ENCODE measurements at regions not wholly inside any gene's neighbourhood (a gene's known extent, or its start where the extent isn't known, plus 50 kb on each side); places are given as distances from the start of the nearest gene placed in this dataset.

- no peak for DNase-seq (ENCODE audit: extremely low read depth, low read depth)
- no peak for TF ChIP-seq CTCF (IDR thresholded peaks at IDR 0.05; ENCODE audit: low read depth, low read length, missing control alignments)
- H3K4me3 ChIP-seq (replicated peaks; ENCODE audit: low read depth, low read length) = no peak overlapping the region
Measured at GRCh38 chr2:128636802-128637147, 318.1 kb upstream of the HS6ST1 start.

GRCh38 chr2:128637481-128638155 is 318.9 kb upstream of the HS6ST1 start:
- TF ChIP-seq CTCF (IDR thresholded peaks at IDR 0.05; ENCODE audit: low read depth, low read length, missing control alignments) = no peak
- DNase-seq (ENCODE audit: extremely low read depth, low read depth) = no peak
- H3K4me3 ChIP-seq (replicated peaks; ENCODE audit: low read depth, low read length) = no peak overlapping the region

GRCh38 chr2:128638341-128639119 is 319.9 kb upstream of the HS6ST1 start:
- DNase-seq (ENCODE audit: extremely low read depth, low read depth) = no peak
- H3K4me3 ChIP-seq (replicated peaks; ENCODE audit: low read depth, low read length) = no peak overlapping the region

GRCh38 chr2:128639120-128639477 is 320.4 kb upstream of the HS6ST1 start:
- DNase-seq (ENCODE audit: extremely low read depth, low read depth) = no peak
- H3K4me3 ChIP-seq (replicated peaks; ENCODE audit: low read depth, low read length) = no peak overlapping the region

More at GRCh38 chr2:128638341-128639119, 319.9 kb upstream of the HS6ST1 start:
- no peak for TF ChIP-seq CTCF (IDR thresholded peaks at IDR 0.05; ENCODE audit: low read depth, low read length, missing control alignments)

GRCh38 chr2:128639693-128640092 is 321.0 kb upstream of the HS6ST1 start:
- no peak for TF ChIP-seq CTCF (IDR thresholded peaks at IDR 0.05; ENCODE audit: low read depth, low read length, missing control alignments)
- no peak for DNase-seq (ENCODE audit: extremely low read depth, low read depth)
- H3K4me3 ChIP-seq (replicated peaks; ENCODE audit: low read depth, low read length) = no peak overlapping the region

More at GRCh38 chr2:128639120-128639477, 320.4 kb upstream of the HS6ST1 start:
- no peak for TF ChIP-seq CTCF (IDR thresholded peaks at IDR 0.05; ENCODE audit: low read depth, low read length, missing control alignments)

- no peak overlapping the region for H3K4me3 ChIP-seq (replicated peaks; ENCODE audit: low read depth, low read length)
- TF ChIP-seq CTCF (IDR thresholded peaks at IDR 0.05; ENCODE audit: low read depth, low read length, missing control alignments) = no peak
- no peak for DNase-seq (ENCODE audit: extremely low read depth, low read depth)
Measured at GRCh38 chr2:128640166-128640844, 321.6 kb upstream of the HS6ST1 start.
